HG03521 (cell line): ENCODE measurements at regions not wholly inside any gene's neighbourhood (a gene's known extent, or its start where the extent isn't known, plus 50 kb on each side); places are given as distances from the start of the nearest gene placed in this dataset.
"Not testable (repeated sequence)": the region's sequence is repeated elsewhere in the genome, so short reads cannot be mapped to it uniquely, and the experiment has no call there.

ENCODE experiments used
- ATAC-seq: cut with Tn5 transposase; IDR thresholded peaks from one replicate; pipeline ENCODE4 v1.9.1; 2021; ENCODE audit warnings: mild to moderate bottlenecking, moderate library complexity; ENCODE audit not compliant: unreplicated experiment

DNA sequence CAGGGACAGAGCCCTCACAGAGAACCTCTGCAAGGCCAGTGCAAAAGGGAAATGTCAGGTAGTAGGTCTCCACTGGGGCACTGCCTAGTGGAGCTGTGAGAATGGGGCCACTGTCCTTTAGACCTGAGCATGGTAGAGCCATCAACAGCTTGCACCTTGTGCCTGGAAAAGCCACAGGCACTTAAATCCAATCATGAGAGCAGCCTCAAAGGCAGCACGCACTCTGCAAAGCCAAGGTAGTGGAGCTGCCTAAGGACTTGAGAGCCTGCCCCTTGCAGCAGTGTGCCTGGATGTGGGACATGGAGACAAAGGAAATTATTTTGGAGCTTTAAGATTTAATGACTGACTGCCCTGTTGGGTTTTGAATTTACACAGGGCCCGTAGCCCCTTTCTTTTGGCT lies 918.5 kb upstream of the POT1 start:
- no peak for ATAC-seq

DNA sequence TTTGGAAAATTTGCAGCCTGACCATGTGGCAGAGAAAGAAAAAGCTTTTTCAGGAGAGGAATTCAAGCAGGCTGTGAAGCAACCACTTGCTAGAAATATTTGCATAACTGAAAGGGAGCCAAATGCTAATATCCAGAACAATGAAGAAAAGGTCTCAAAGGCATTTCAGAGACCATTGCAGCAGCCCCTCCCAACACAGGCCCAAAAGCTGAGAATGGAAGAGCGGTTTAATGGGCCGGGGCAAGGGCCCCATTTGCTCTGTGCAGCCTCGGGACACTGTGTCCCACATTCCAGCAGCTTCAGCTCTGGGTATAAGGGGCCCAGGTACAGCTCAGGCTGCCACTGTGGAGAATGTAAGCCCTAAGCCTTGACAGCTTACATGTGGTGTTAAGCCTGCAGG lies 918.1 kb upstream of the POT1 start:
- ATAC-seq = no peak

DNA sequence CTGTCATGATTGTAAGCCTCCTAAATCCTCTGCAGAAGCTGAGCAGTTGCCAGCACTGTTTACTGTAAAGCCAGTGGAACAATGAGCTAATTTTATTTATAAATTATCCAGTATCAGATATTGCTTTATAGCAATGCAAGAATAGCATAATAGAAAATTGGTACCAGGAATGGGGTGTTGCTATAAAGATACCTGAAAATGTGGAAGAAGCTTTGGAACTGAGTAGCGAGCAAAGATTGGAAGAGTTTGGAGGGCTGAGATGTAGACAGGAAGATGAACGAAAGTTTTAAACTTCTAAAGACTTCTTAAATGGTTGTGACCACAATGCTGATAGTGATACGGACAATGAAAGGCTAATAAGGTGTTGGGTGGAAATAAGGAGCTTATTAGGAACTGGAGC lies 917.4 kb upstream of the POT1 start:
- no peak for ATAC-seq

DNA sequence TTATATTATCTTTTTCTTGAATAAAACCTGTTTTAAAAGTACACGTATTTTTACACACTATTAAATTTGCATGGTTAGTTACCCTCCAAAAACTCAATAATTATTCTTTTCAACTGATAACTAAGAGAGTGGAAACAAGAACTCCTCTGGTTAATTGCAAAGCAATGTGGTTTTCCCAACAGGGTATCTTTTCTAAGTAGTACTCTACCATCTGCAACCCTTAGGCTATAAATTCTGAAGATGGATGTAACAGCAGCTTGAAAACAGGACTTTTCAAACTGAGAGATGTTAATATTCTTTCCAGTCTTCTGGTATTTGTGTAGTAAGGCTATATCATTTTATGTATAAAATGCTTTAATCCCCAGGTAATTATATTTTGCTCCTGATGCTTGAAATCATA lies 916.1 kb upstream of the POT1 start:
- no peak for ATAC-seq

DNA sequence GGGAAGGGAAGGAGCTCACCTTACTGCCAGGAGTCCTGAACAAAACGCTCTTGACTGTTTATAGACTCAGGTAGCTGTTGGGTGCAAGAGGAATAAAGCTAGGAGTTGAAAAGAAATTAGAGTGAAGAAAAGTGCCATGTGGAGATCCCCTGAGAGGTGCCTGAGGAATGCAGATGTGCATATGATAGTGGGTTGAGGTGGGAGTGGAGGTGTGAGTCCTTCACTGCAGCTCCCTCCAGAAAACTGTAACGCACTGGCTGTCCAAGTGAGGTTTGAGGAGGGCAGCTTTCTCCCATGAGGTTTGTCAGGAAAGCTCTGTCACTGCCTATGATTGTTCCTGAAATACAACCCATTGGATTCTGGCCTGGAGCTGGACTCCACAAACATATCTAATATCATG lies 904.8 kb upstream of the POT1 start:
- ATAC-seq = no peak

DNA sequence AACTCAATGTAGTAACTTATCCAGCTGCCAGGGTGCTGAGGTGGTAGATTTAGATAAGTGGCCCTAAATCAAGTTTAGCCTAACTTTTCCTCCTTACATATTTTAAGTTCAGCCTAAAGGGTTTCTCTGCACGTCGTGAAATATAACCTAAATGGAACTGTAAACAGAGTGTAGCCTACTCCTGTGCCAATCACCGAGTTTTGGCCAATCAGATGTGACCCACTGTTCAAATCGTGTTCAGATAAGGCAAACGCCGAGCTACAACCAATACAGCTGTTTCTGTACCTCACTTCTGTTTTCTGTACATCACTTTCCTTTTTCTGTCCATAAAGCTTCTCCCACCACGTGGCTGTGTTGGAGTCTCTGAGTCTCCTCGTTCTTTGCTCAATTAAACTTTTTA lies 904.2 kb upstream of the POT1 start:
- ATAC-seq = no peak

DNA sequence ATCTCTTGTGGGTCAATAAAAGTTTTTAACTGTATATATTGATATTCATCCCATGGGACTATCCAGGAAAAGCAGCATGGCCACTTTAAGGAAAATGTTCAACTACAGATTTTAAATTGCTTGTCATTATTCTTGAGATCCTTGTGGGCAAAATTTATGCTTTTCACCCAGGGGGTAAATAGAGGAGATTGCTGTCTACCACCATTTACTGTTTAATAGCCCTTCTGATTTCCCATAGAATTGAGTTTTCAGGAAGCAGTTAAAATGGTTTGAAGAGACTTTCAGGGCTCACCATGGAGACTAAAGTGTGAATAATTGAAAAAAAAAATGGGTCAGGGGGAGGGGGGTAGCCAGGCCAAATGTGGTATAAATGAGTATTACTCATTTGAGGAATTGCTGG lies 901.1 kb upstream of the POT1 start:
- ATAC-seq = no peak

DNA sequence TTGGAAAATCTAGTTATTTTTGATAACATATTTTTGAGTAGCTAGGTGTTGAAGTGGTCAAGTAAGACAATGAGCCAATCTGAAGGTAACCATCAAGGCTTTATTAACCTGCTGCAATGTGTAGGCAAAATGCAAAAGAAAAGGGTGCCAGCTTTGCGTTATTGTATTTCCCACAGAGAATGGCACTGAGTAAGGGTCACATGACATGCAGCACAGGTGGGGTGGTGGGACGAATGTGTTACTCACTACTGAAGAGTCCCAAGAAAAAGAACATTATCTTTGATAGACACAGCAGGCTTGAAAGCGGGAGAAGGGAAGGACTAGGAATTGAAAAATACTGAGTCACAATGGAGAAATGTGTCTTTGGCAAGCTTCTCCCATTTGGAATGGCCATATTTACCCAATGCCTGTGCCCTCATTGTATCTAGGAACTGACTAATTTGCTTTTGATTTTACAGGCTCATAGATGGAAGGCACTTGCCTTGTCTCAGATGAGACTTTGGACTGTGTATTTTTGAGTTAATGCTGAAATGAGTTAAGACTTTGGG lies 898.6 kb upstream of the POT1 start:
- no peak for ATAC-seq

DNA sequence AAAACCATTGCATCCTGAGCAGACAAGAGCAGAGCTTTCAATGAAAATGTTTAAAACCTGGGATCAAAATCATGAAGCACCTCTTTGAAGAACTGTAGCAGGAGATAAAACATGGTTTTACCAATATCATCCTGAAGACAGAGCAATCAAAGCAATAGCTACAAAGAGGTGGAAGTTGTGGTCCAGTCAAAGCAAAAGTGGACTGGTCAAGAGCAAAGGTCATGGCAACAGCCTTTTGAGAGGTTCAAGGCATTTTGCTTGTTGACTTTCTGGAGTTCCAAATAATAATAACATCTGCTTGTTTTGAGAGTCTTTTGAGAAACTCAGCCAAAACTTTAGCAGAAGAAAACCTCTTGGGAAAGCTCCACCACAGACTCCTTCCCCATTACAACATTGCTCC lies 893.9 kb upstream of the POT1 start:
- no peak for ATAC-seq

DNA sequence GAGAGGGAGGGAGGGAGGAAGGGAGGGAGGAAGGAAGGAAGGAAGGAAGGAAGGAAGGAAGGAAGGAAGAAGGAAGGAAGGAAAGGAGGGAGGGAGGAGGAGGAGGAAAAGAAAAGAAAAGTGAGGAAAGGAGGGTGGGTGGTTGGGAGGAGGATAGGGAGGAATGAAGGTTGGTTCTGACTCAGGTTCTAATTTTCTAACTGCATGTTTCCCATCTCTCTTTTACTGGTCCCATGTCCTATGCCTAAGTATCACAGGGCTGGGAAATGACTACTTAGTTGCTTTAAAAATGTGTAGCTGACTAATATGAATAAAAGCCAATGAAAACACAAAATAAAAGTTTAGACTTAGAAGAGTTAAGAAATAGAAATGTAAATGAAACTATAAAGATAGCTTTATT lies 890.9 kb upstream of the POT1 start:
- no peak for ATAC-seq

DNA sequence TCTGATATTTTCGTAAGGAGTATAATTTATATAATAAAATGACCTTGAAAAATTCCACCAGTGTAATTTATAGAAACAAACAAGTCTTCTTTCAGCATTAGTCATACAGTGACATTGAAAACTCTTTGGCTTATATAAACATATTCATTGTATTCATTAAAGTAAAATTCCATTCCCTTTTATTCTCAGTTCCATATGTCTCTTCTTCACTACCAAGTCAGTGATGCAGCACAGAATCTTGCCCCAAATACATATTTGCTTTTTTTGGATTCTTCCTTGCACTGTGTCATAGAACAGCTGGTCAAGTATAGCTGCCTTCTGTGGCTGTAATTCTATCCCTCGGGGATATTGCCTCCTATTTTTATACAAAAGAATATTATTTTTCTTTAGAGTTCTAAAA lies 884.5 kb upstream of the POT1 start:
- no peak for ATAC-seq

DNA sequence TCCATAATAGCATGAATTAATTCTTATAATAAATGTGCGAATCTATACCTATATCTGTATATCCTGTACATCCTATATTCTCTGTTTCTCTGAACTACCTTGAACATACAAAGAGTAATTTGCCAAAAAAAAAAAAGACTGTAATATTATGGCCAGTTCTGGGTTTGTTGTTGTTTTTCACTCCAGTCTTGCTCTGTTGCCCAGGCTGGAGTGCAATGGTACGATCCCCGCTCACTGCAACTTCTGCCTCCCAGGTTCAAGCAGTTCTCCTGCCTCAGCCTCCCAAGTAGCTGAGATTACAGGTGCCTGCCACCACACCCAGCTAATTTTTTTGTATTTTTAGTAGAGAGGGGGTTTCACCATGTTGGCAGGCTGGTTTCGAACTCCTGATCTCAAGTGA lies 876.9 kb upstream of the POT1 start:
- not testable (repeated sequence) for ATAC-seq

DNA sequence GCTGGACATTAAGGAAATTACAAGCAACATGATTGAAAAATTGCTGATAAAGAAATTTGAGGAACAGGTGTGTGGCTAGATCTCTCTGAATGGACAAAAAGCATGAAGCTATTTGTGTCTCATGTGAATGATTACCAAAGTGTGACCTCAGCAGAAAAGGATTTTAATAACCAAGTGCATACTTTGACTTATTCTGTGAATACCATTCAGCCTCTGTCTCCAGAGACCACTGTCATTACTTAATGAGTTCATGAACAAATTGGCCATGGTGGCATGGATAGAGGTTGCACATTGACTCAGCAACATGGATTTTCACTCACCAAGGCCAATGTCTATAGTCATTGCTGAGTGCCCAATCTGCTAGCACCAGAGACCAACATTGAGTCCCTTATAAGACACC lies 874.6 kb upstream of the POT1 start:
- ATAC-seq = no peak

DNA sequence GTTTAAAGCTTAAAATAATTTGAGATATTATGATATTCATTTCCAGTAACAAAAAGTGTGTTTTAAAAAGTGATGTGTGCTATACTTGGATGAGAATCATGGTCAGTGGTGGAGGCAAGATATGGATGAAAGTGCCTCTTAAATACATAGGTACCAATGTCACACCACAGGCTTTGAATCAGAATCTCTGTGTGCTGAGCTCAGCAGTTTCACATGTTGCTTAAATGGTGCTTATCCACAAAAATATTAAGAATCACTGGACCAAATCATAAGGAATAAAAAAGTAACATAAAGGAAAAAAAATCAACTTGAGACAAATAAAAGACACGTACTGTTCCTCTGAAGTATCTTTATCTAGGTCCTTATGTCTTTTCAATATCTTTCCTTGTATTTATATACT lies 850.5 kb upstream of the POT1 start:
- ATAC-seq = no peak

DNA sequence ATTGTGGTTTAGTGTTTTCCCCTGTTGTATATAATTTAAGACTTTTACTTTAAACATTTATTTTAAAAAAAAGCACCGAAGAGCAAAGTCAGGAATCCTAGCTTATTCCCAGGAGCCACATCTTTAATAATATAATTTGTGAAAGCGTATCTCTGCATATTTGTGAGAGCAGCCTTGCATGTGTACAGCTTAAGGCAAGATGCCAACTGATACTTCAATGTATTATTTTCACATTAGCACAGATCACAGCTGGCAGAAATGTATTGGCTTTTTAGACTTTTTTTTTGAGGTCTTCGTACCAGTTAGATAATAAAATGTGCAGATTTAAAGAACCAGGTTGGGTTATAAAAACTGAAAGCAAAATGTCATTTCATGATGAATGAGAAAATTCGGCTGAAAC lies 845.7 kb upstream of the POT1 start:
- ATAC-seq = no peak

DNA sequence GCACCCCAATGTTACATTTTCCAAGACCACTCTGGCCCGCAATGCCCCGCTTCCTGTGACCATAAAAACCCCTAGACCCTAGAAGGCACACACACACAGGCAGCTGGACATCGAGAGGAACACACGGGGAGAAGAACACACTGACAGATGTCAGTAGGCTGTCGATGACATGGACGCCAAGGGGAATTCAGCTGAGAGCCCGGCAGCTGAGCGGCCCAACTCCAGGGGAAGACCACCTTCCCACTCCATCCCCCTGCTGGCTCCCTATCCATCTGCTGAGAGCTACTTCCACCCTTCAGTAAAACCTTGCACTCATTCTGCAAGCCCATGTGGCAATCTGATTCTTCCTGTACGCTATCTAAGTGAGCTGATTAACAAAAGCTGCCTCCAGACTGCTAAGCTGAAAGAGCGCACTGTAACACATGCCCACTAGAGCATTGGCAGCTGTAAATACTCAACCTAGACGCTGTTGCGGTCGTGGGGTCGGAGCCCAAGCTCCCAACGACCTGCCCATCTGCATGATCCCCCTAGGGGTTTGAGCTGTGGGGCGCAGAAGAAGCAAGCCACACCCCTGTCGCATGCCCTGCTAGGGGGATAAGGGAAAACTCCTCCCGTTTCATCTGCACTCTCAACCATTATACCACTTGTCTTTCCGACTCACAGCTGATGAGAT lies 843.6 kb upstream of the POT1 start:
- no peak for ATAC-seq

DNA sequence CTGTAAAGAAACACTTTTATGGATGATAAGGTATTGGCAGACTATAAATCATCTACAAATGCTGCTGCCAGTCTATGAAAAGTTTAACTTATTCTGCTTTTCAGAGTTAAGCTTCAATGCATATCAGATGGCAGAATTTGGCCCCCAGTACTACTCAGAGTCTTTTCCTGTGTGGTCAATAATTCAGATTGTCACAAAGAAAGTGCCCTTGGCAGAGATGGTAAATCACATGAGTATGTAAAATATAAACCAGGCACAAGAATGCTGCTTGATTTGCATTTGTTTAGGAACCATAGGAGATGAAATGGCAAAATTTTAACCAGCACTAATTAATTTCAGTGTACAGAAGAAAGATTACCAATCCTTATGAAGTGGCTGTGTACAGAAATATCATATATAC lies 818.3 kb upstream of the POT1 start:
- no peak for ATAC-seq

DNA sequence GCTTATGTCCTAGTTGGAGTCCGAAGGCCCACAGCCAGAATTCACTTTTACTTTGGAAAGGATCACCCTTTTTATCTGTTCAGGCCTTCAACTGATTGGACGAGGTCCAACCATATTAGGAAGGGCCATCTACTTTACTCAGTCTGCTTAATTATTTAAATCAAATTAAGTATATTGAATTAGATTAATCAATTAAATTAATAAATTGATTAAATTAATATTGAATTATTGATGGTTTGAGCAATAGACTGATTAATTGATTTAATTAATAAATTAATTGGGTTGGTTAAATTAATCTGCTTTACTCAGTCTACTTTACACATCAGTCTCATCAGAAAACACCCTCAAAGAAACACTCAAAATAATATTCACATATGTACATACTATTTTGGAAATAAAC lies 816.9 kb upstream of the POT1 start:
- no peak for ATAC-seq

DNA sequence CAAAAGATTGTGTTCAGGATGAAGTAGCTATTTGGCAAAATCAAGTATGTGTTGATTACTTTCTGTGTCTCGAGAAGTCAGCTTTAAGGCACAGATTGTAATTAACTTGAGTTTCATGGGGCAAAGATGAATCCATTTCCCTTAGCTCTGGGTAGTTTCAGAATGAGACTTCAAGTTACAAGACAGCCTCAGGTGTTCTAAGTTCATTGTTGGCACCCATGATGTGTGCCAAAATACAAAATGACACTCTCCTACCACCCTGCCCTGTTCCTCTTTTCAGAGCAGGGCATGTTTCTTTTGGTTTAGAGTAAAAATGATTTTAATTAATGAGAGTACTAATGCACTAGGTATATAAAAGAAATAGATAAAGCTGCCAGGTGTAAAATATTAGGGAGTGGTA lies 797.6 kb upstream of the POT1 start:
- ATAC-seq = no peak

DNA sequence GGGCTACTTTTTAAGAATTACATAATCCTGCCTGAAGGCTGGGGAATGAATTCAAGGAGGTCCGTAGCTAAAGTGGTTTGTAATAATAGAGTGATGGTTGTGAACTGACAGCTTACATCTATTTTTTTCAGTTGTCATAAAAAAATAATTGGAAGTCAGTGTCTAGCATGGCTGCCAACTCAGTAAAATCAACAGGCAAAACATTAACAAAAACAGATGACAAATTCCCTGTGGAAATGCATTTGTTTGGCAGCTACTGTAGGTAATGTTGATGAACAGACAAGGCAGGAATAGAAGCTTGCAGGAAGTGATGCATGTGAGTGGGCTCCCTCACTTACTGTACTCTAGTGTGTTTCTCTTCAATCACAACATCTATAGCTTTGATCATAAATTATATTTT lies 766.0 kb upstream of the POT1 start:
- ATAC-seq = no peak

DNA sequence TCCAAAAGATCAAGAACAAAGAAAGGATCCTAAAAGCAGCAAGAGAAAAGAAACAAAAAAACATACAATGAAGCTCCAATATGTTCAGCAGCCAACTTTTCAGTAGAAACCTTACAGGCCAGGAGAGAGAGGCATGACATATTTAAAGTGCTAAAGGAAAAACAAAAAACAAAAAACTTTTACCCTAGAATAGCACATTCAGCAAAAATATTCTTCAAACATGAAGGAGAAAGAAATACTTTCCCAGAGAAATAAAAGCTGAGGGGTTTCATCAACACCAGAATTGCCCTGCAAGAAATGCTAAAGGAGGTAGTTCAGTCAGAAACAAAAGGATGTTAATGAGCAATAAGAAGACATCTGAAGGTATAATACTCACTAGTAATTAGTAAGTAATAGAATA lies 753.5 kb upstream of the POT1 start:
- no peak for ATAC-seq

DNA sequence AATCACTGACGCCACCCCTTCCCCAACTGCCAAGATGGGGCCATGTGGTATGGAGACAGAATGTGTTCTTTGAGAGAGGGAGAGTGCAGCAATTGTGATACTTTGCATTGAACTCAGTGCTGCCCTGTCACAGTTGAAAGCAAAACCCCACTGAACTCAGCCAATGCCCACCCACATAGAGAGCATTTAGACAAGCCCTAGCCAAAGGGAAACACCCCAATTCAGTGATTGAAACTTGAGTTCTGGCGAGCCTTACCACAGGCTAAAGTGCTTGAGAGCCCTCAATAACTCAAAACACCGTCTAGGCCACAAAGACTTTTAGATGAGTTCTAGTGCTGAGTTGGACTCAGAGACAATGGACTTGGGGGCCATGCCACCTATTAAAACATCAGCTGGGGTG lies 751.9 kb upstream of the POT1 start:
- no peak for ATAC-seq

DNA sequence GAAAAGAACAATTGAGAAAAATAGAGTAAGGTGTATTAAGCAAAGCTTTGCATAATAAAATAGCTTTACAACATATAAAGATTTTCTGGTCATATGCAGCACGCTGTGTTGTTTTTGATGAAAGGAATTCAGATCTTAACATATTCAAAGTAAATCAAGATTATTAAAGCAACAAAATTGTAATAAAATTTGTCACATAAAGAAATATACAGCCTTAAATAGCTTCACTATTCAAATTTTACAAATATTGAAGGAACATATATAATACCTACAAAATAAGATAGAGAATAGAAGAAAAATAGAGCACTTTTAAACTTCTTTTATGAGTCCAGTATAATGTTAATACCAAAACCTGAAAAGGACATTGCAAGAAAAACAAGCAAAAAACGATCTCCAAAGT lies 749.1 kb upstream of the POT1 start:
- no peak for ATAC-seq
